ENCODE measurements at regions not wholly inside any gene's neighbourhood (a gene's known extent, or its start where the extent isn't known, plus 50 kb on each side); places are given as distances from the start of the nearest gene placed in this dataset.

- Histone ChIP-seq H3K27me3 (ENCODE audit: insufficient read depth, low read length, poor library complexity) (no peaks in the 10 kb centered on the region), H3K79me2 (ENCODE audit: insufficient read depth, low read length) (no peaks in the 10 kb centered on the region), H3K36me3 (ENCODE audit: insufficient read depth, low read length) (no peaks in the 10 kb centered on the region), H3K9ac (ENCODE audit: low read depth, low read length) (no peak overlapping the region), H3K27ac (ENCODE audit: low read length) (no peak overlapping the region), H2AFZ (ENCODE audit: low read depth, low read length) (no peak overlapping the region), H3K4me2 (ENCODE audit: insufficient read depth, low read length) (no peak overlapping the region), H3K4me1 (ENCODE audit: insufficient read depth, low read length) (no peaks in the 10 kb centered on the region), H3K9me3 (ENCODE audit: insufficient read depth, low read length, severe bottlenecking) (peaks cover 3% of the 10 kb centered on the region), H4K20me1 (ENCODE audit: insufficient read depth, low read length) (no peaks in the 10 kb centered on the region), H3K4me3 (ENCODE audit: low read depth in 1 of 2, low read length in 2 of 2) (no peak overlapping the region)
- DNase-seq (no peak), ATAC-seq (ENCODE audit: insufficient read depth, low read depth) (no peak)
- TF ChIP-seq CTCF (IDR thresholded peaks at IDR 0.05; ENCODE audit: borderline replicate concordance, extremely low read depth, low read length, poor library complexity, severe bottlenecking) (no peak), EZH2 (IDR thresholded peaks at IDR 0.05; ENCODE audit: borderline replicate concordance, low read depth, low read length, severe bottlenecking) (no peak)
Measured at GRCh38 chr5:2335125-2335732, 416.2 kb downstream of the IRX2 start.

- Histone ChIP-seq H3K4me2 (ENCODE audit: insufficient read depth, low read length) (no peak overlapping the region), H3K27ac (ENCODE audit: low read length) (no peak overlapping the region), H3K9me3 (ENCODE audit: insufficient read depth, low read length, severe bottlenecking) (peaks cover 3% of the 10 kb centered on the region), H4K20me1 (ENCODE audit: insufficient read depth, low read length) (no peaks in the 10 kb centered on the region), H3K27me3 (ENCODE audit: insufficient read depth, low read length, poor library complexity) (no peaks in the 10 kb centered on the region), H2AFZ (ENCODE audit: low read depth, low read length) (no peak overlapping the region), H3K4me3 (ENCODE audit: low read depth in 1 of 2, low read length in 2 of 2) (no peak overlapping the region), H3K4me1 (ENCODE audit: insufficient read depth, low read length) (no peaks in the 10 kb centered on the region), H3K36me3 (ENCODE audit: insufficient read depth, low read length) (no peaks in the 10 kb centered on the region), H3K79me2 (ENCODE audit: insufficient read depth, low read length) (no peaks in the 10 kb centered on the region), H3K9ac (ENCODE audit: low read depth, low read length) (no peak overlapping the region)
- no peak for DNase-seq
- no peak for TF ChIP-seq EZH2 (IDR thresholded peaks at IDR 0.05; ENCODE audit: borderline replicate concordance, low read depth, low read length, severe bottlenecking)
- TF ChIP-seq CTCF (IDR thresholded peaks at IDR 0.05; ENCODE audit: borderline replicate concordance, extremely low read depth, low read length, poor library complexity, severe bottlenecking): no peak
- no peak for ATAC-seq (ENCODE audit: insufficient read depth, low read depth)
Measured at GRCh38 chr5:2334719-2335118, 416.8 kb downstream of the IRX2 start.

- peaks cover 3% of the 10 kb centered on the region for H3K9me3 ChIP-seq (ENCODE audit: insufficient read depth, low read length, severe bottlenecking)
- H2AFZ ChIP-seq (ENCODE audit: low read depth, low read length): no peak overlapping the region
- H3K36me3 ChIP-seq (ENCODE audit: insufficient read depth, low read length): no peaks in the 10 kb centered on the region
- TF ChIP-seq CTCF (IDR thresholded peaks at IDR 0.05; ENCODE audit: borderline replicate concordance, extremely low read depth, low read length, poor library complexity, severe bottlenecking): no peak
- no peak for TF ChIP-seq EZH2 (IDR thresholded peaks at IDR 0.05; ENCODE audit: borderline replicate concordance, low read depth, low read length, severe bottlenecking)
- H4K20me1 ChIP-seq (ENCODE audit: insufficient read depth, low read length): no peaks in the 10 kb centered on the region
- H3K4me3 ChIP-seq (ENCODE audit: low read depth in 1 of 2, low read length in 2 of 2): no peak overlapping the region
- no peak for ATAC-seq (ENCODE audit: insufficient read depth, low read depth)
- H3K4me1 ChIP-seq (ENCODE audit: insufficient read depth, low read length): no peaks in the 10 kb centered on the region
- H3K9ac ChIP-seq (ENCODE audit: low read depth, low read length): no peak overlapping the region
- no peak for DNase-seq
- H3K79me2 ChIP-seq (ENCODE audit: insufficient read depth, low read length): no peaks in the 10 kb centered on the region
- H3K27ac ChIP-seq (ENCODE audit: low read length): no peak overlapping the region
- H3K27me3 ChIP-seq (ENCODE audit: insufficient read depth, low read length, poor library complexity): no peaks in the 10 kb centered on the region
- H3K4me2 ChIP-seq (ENCODE audit: insufficient read depth, low read length): no peak overlapping the region
Measured at GRCh38 chr5:2333291-2333690, 418.2 kb downstream of the IRX2 start.

All from DND-41 (cell line).